GM20000 (cell line): ENCODE measurements at regions not wholly inside any gene's neighbourhood (a gene's known extent, or its start where the extent isn't known, plus 50 kb on each side); places are given as distances from the start of the nearest gene placed in this dataset.
"Not testable (repeated sequence)": the region's sequence is repeated elsewhere in the genome, so short reads cannot be mapped to it uniquely, and the experiment has no call there.

Experiments used
- DNase-seq: peaks from one replicate; pipeline ENCODE4 v3.0.0; 2012; ENCODE audit warnings: low spot score
- CTCF ChIP-seq: IDR thresholded peaks from 2 replicates; pipeline ENCODE4 v1.5.1; 2012; ENCODE audit warnings: mild to moderate bottlenecking, control low read depth; ENCODE audit errors: extremely low read depth, missing control alignments

GRCh38 chr3:102361101-102361500 lies 73.7 kb upstream of the ZPLD1 start:
- no peak for DNase-seq
- no peak for TF ChIP-seq CTCF

GRCh38 chr3:102366116-102366515 lies 68.7 kb upstream of the ZPLD1 start:
- DNase-seq: not testable (repeated sequence)

GRCh38 chr3:102374863-102375634 lies 59.8 kb upstream of the ZPLD1 start:
- TF ChIP-seq CTCF: no peak

GRCh38 chr3:102378216-102378615 lies 56.6 kb upstream of the ZPLD1 start:
- DNase-seq: no peak
- no peak for TF ChIP-seq CTCF

More at GRCh38 chr3:102374863-102375634, 59.8 kb upstream of the ZPLD1 start:
- no peak for DNase-seq

- DNase-seq: not testable (repeated sequence)
These were observed 52.6 kb upstream of the ZPLD1 start for GRCh38 chr3:102382201-102382600.
